LNCaP clone FGC (cell line): ENCODE measurements at regions not wholly inside any gene's neighbourhood (a gene's known extent, or its start where the extent isn't known, plus 50 kb on each side); places are given as distances from the start of the nearest gene placed in this dataset.

Source experiments
- DNase-seq: peaks from one replicate; pipeline ENCODE4 v3.0.0-alpha.2; 2011; ENCODE audit warnings: low read depth
- H3K4me3 ChIP-seq: 2 replicates; pipeline ENCODE4 v1.5.1; 2011; ENCODE audit warnings: mild to moderate bottlenecking, low read depth, low read length, control low read depth
- TF ChIP-seq, protein P1 (sequence below): IDR thresholded peaks from 2 replicates; pipeline ENCODE4 v1.5.1; 2012; ENCODE audit warnings: mild to moderate bottlenecking; ENCODE audit not compliant: control insufficient read depth, insufficient read depth; ENCODE audit errors: extremely low read depth

GRCh38 chr5:175211956-175212756, 231.8 kb downstream of the DRD1 start:
- TF ChIP-seq, protein P1, sequence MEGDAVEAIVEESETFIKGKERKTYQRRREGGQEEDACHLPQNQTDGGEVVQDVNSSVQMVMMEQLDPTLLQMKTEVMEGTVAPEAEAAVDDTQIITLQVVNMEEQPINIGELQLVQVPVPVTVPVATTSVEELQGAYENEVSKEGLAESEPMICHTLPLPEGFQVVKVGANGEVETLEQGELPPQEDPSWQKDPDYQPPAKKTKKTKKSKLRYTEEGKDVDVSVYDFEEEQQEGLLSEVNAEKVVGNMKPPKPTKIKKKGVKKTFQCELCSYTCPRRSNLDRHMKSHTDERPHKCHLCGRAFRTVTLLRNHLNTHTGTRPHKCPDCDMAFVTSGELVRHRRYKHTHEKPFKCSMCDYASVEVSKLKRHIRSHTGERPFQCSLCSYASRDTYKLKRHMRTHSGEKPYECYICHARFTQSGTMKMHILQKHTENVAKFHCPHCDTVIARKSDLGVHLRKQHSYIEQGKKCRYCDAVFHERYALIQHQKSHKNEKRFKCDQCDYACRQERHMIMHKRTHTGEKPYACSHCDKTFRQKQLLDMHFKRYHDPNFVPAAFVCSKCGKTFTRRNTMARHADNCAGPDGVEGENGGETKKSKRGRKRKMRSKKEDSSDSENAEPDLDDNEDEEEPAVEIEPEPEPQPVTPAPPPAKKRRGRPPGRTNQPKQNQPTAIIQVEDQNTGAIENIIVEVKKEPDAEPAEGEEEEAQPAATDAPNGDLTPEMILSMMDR: no peak
- DNase-seq: no peak
- H3K4me3 ChIP-seq: no peak overlapping the region

DNA sequence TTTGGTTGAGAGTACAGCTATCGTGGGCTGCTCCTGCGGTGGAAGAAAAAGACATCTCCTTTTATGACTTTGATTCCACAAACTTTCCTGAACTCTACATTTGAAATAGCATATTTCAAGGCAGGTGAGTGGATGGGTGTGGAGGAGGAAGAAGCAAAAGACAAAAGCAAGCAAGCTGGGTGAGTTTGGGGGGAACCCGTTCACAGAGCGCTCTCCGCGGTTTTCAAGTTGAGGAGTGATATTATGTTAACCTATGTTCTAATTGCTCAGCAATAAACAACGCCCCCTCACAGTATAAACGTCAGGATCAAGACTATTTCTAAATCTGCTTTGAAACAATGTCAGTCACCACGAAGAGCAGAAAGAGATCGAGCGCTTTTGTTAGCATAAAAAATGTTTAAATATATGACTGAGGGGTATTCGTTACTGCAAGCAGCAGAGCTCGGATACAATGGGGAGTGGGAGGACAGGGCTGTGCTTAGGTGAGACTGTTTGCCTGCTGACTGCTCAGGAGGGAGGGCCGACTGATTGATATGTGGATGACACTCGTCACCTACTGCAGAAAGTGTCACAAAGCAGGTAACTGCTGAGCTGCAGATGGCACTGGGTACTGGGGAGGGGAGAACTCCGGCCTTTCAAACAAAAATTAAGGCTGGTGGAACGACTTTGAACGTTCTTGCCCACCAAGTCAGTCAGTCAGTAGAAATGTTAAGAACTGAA, 236.5 kb downstream of the DRD1 start:
- TF ChIP-seq, protein P1: no peak
- no peak overlapping the region for H3K4me3 ChIP-seq
- no peak for DNase-seq

DNA sequence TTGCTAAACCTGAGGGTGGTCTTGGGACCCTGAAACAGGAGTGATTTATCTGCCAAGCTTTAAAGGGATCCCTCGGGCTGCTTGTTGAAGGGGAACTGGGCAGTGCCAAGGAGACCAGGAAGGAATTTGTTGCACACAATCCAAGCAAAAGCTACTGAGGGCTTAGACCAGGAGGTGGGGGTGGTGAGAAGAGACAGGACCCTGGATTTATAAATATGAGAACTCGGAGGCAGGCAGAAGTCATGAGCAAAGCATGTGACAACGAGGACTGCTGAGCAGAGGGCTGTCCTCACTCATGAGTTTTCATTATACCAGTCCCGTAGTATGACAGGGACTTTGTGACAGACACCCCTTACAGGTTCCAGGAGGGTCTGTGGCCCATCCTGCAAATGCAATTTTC, 237.3 kb downstream of the DRD1 start:
- DNase-seq: no peak
- TF ChIP-seq, protein P1: no peak
- no peak overlapping the region for H3K4me3 ChIP-seq

GRCh38 chr5:175202463-175203068, 241.4 kb downstream of the DRD1 start:
- no peak for DNase-seq
- TF ChIP-seq, protein P1: no peak
- H3K4me3 ChIP-seq: no peak overlapping the region

- TF ChIP-seq, protein P1: no peak
- H3K4me3 ChIP-seq: no peak overlapping the region
- DNase-seq: no peak
Observed at GRCh38 chr5:175201393-175201792, 242.6 kb downstream of the DRD1 start.

- DNase-seq: no peak
- no peak overlapping the region for H3K4me3 ChIP-seq
- TF ChIP-seq, protein P1: no peak
Observed at GRCh38 chr5:175195698-175196656, 248.0 kb downstream of the DRD1 start.
